ENCODE measurements at regions not wholly inside any gene's neighbourhood (a gene's known extent, or its start where the extent isn't known, plus 50 kb on each side); places are given as distances from the start of the nearest gene placed in this dataset.

DNA sequence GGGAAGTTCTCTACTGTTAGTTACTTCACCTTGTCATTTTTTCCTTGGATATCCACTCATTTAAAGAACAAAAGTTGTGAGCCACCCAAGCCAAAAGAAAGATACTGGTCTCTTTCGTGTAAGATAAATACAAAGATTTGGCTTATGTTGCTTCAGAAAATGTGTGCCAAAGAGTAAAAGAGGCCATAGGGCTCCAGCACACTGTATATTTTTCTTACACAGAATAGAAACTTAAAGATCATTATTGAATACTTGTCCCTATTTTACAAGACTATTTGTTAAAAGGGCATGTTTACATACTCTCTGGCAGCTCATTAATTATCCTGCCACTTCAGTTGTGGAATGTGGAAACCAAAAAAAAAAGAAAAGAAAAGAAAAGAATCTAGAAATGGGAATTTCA lies 284.2 kb upstream of the LRRC7 start:
- H3K4me3 ChIP-seq (ENCODE audit: low read depth, low read length): no peak overlapping the region
- TF ChIP-seq, protein P1, sequence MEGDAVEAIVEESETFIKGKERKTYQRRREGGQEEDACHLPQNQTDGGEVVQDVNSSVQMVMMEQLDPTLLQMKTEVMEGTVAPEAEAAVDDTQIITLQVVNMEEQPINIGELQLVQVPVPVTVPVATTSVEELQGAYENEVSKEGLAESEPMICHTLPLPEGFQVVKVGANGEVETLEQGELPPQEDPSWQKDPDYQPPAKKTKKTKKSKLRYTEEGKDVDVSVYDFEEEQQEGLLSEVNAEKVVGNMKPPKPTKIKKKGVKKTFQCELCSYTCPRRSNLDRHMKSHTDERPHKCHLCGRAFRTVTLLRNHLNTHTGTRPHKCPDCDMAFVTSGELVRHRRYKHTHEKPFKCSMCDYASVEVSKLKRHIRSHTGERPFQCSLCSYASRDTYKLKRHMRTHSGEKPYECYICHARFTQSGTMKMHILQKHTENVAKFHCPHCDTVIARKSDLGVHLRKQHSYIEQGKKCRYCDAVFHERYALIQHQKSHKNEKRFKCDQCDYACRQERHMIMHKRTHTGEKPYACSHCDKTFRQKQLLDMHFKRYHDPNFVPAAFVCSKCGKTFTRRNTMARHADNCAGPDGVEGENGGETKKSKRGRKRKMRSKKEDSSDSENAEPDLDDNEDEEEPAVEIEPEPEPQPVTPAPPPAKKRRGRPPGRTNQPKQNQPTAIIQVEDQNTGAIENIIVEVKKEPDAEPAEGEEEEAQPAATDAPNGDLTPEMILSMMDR (conservative IDR thresholded peaks at IDR 0.05; ENCODE audit: low read depth, low read length): no peak
- no peak for DNase-seq (ENCODE audit: low read depth)

DNA sequence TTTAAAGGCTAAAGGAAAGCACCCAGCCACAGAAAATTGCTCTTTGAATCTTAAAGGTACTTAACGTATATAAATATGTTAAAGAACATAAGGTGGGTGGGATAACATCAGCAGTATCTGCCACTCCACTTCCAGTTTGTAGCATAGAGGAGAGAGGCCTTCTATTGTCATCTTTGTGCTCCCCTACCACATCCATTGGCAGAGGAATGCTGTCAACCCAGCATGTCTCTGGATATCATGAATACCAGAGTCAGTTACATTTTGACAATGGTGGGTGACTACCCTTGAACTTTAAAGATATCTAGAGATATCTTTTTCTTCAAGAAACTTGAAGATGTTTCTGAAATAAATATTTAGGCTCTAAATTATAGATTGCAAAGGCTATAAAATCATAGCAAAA lies 283.2 kb upstream of the LRRC7 start:
- no peak overlapping the region for H3K4me3 ChIP-seq (ENCODE audit: low read depth, low read length)
- TF ChIP-seq, protein P1 (conservative IDR thresholded peaks at IDR 0.05; ENCODE audit: low read depth, low read length): no peak
- DNase-seq (ENCODE audit: low read depth): no peak

DNA sequence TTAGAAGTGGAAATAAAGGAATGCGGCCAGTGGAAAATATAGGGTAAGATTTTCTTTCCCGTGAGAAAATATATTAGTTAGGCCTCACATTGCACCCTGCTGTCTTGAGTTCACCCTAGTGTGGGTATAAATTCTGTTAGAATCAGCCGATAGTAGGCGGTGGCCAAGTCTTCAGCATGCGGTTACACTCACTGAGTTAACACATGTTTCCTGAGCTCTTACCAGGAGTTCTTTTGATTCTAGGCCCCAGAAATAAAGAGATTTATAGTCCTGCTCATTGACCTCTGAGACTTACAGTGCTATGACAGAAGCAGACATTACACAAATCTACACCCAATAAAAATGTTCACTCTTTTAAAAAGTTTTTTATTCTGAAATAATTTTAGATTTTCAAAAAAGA lies 279.3 kb upstream of the LRRC7 start:
- TF ChIP-seq, protein P1 (conservative IDR thresholded peaks at IDR 0.05; ENCODE audit: low read depth, low read length): no peak
- no peak overlapping the region for H3K4me3 ChIP-seq (ENCODE audit: low read depth, low read length)
- no peak for DNase-seq (ENCODE audit: low read depth)

DNA sequence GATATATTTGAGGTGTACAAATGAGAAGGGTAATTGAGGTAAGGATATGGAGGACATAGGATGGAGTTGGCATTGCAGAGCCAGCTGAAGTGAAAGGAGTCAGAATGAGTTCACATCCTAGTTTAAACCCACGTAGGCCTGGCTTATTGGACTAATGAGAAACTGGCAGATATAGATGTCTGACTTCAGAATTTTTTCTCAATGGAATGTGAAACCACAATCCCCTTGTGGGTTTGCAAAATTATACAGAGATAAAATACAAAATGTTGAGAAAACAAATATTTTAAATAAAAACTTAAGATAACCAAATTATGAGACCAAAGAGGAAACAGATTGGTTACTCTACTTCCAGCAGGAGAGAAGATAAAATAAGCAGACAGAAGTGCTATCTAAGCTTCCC lies 277.4 kb upstream of the LRRC7 start:
- TF ChIP-seq, protein P1 (conservative IDR thresholded peaks at IDR 0.05; ENCODE audit: low read depth, low read length): no peak
- DNase-seq (ENCODE audit: low read depth): no peak
- no peak overlapping the region for H3K4me3 ChIP-seq (ENCODE audit: low read depth, low read length)

DNA sequence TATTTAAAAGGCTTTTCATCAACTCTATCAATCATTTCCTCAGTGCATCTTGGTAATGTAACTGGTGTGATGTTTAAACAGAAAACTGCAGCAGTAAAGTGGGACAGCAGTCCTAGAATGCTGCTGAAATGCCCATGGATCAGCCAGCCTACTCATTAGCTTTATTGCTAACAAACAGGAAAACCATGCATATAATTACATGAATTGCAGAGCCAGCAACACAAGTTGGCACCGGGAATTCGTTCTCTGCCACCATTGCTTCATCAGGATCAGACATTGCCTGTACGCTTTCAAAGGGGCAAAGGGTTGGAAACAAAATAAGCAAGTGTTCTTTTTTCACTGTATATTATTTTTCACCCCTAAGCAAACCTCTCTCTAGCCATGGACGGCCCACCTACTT lies 276.2 kb upstream of the LRRC7 start:
- no peak overlapping the region for H3K4me3 ChIP-seq (ENCODE audit: low read depth, low read length)
- DNase-seq (ENCODE audit: low read depth): no peak
- TF ChIP-seq, protein P1 (conservative IDR thresholded peaks at IDR 0.05; ENCODE audit: low read depth, low read length): no peak

DNA sequence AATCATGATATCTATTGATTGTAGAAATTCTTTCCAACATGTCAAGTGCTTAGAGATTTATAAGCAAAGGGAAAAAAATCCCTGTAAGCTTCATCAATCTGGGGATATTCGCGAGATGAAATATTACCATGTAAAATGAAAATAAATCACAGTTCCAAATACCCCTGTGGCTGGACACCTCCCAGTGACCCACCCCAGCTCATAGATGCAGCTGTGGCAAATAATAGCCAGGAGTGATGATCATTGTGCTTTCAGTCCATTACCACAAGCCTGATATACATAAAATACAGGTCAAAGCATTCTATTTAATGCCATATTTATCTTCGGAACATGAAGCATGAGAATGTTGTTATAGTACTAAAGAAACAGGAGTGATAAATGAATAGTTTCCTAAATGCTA lies 274.9 kb upstream of the LRRC7 start:
- TF ChIP-seq, protein P1 (conservative IDR thresholded peaks at IDR 0.05; ENCODE audit: low read depth, low read length): no peak
- DNase-seq (ENCODE audit: low read depth): no peak
- H3K4me3 ChIP-seq (ENCODE audit: low read depth, low read length): no peak overlapping the region

DNA sequence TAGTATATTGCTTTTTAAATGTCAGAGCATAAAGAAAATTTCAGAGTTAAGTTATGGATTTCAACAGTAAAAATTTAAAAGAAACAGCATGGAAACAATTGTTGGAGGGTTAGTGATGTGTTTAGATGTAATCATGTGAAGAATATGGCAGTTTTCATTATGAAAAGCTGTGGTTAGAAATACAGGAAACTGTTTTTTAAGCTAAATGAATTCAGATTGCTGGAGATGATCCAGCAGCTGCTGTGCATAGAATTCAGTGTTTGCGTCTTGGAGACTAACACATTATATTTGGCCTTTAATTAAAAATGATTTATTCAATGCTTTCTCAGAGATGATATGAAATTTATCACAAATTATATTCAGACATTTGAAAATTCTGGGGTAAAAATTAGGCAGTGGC lies 273.6 kb upstream of the LRRC7 start:
- TF ChIP-seq, protein P1 (conservative IDR thresholded peaks at IDR 0.05; ENCODE audit: low read depth, low read length): no peak
- DNase-seq (ENCODE audit: low read depth): no peak
- no peak overlapping the region for H3K4me3 ChIP-seq (ENCODE audit: low read depth, low read length)
